ENCODE measurements at regions not wholly inside any gene's neighbourhood (a gene's known extent, or its start where the extent isn't known, plus 50 kb on each side); places are given as distances from the start of the nearest gene placed in this dataset.

- H3K4me3 ChIP-seq (ENCODE audit: insufficient read depth, low read length): no peak overlapping the region
- H3K27me3 ChIP-seq (ENCODE audit: insufficient read depth, low read length): no peaks in the 10 kb centered on the region
- H3K9me3 ChIP-seq (ENCODE audit: low read depth, low read length): no peaks in the 10 kb centered on the region
- no peaks in the 10 kb centered on the region for H3K36me3 ChIP-seq (ENCODE audit: insufficient read depth, low read length)
- H4K20me1 ChIP-seq (ENCODE audit: insufficient read depth, low read length): no peaks in the 10 kb centered on the region
- no peak for TF ChIP-seq CTCF (IDR thresholded peaks at IDR 0.05; ENCODE audit: extremely low read depth, low read depth, low read length)
- H3K27ac ChIP-seq (ENCODE audit: low read depth, low read length): no peak overlapping the region
- DNase-seq (ENCODE audit: insufficient read length, low spot score, missing footprints): peak; percentile 27
- H2AFZ ChIP-seq (ENCODE audit: low read length): peak overlapping the region; percentile 56
- H3K4me1 ChIP-seq (ENCODE audit: insufficient read depth, low read length): peaks cover 4% of the 10 kb centered on the region
- H3K4me2 ChIP-seq (ENCODE audit: insufficient read depth, low read length): no peak overlapping the region
- H3K79me2 ChIP-seq (ENCODE audit: insufficient read depth, low read length): no peaks in the 10 kb centered on the region
These were observed 140.2 kb downstream of the ENC1 start for GRCh38 chr5:74500110-74500917.

- Histone ChIP-seq H3K4me2 (ENCODE audit: insufficient read depth, low read length) (no peak overlapping the region), H3K9me3 (ENCODE audit: low read depth, low read length) (no peaks in the 10 kb centered on the region), H3K79me2 (ENCODE audit: insufficient read depth, low read length) (no peaks in the 10 kb centered on the region), H4K20me1 (ENCODE audit: insufficient read depth, low read length) (no peaks in the 10 kb centered on the region), H3K4me3 (ENCODE audit: insufficient read depth, low read length) (no peak overlapping the region), H2AFZ (ENCODE audit: low read length) (no peak overlapping the region), H3K4me1 (ENCODE audit: insufficient read depth, low read length) (peaks cover 4% of the 10 kb centered on the region), H3K36me3 (ENCODE audit: insufficient read depth, low read length) (no peaks in the 10 kb centered on the region), H3K27me3 (ENCODE audit: insufficient read depth, low read length) (no peaks in the 10 kb centered on the region), H3K27ac (ENCODE audit: low read depth, low read length) (no peak overlapping the region)
- no peak for DNase-seq (ENCODE audit: insufficient read length, low spot score, missing footprints)
- TF ChIP-seq CTCF (IDR thresholded peaks at IDR 0.05; ENCODE audit: extremely low read depth, low read depth, low read length): no peak
These were observed 141.1 kb downstream of the ENC1 start for GRCh38 chr5:74499256-74500050.

- no peak for TF ChIP-seq CTCF (IDR thresholded peaks at IDR 0.05; ENCODE audit: extremely low read depth, low read depth, low read length)
- no peaks in the 10 kb centered on the region for H3K79me2 ChIP-seq (ENCODE audit: insufficient read depth, low read length)
- H3K9me3 ChIP-seq (ENCODE audit: low read depth, low read length): no peaks in the 10 kb centered on the region
- no peaks in the 10 kb centered on the region for H4K20me1 ChIP-seq (ENCODE audit: insufficient read depth, low read length)
- no peak overlapping the region for H3K4me2 ChIP-seq (ENCODE audit: insufficient read depth, low read length)
- no peak overlapping the region for H3K27ac ChIP-seq (ENCODE audit: low read depth, low read length)
- peak overlapping the region; percentile 73 for H2AFZ ChIP-seq (ENCODE audit: low read length)
- no peaks in the 10 kb centered on the region for H3K36me3 ChIP-seq (ENCODE audit: insufficient read depth, low read length)
- DNase-seq (ENCODE audit: insufficient read length, low spot score, missing footprints): no peak
- H3K27me3 ChIP-seq (ENCODE audit: insufficient read depth, low read length): no peaks in the 10 kb centered on the region
- no peak overlapping the region for H3K4me3 ChIP-seq (ENCODE audit: insufficient read depth, low read length)
- H3K4me1 ChIP-seq (ENCODE audit: insufficient read depth, low read length): peaks cover 4% of the 10 kb centered on the region
These were observed 142.8 kb downstream of the ENC1 start for GRCh38 chr5:74497706-74498105.

GRCh38 chr5:74493411-74493810 is 147.1 kb downstream of the ENC1 start:
- Histone ChIP-seq H4K20me1 (ENCODE audit: insufficient read depth, low read length) (no peaks in the 10 kb centered on the region), H3K4me1 (ENCODE audit: insufficient read depth, low read length) (peaks cover 4% of the 10 kb centered on the region), H3K9me3 (ENCODE audit: low read depth, low read length) (no peaks in the 10 kb centered on the region), H3K36me3 (ENCODE audit: insufficient read depth, low read length) (no peaks in the 10 kb centered on the region), H3K4me2 (ENCODE audit: insufficient read depth, low read length) (no peak overlapping the region), H3K27ac (ENCODE audit: low read depth, low read length) (no peak overlapping the region), H3K4me3 (ENCODE audit: insufficient read depth, low read length) (no peak overlapping the region), H3K79me2 (ENCODE audit: insufficient read depth, low read length) (no peaks in the 10 kb centered on the region), H2AFZ (ENCODE audit: low read length) (no peak overlapping the region), H3K27me3 (ENCODE audit: insufficient read depth, low read length) (no peaks in the 10 kb centered on the region)
- no peak for DNase-seq (ENCODE audit: insufficient read length, low spot score, missing footprints)
- TF ChIP-seq CTCF (IDR thresholded peaks at IDR 0.05; ENCODE audit: extremely low read depth, low read depth, low read length): no peak
